HK-2 (cell line): ENCODE measurements at regions not wholly inside any gene's neighbourhood (a gene's known extent, or its start where the extent isn't known, plus 50 kb on each side); places are given as distances from the start of the nearest gene placed in this dataset.
"Not testable (repeated sequence)": the region's sequence is repeated elsewhere in the genome, so short reads cannot be mapped to it uniquely, and the experiment has no call there.

ENCODE experiments used
- DNase-seq: peaks from one replicate; pipeline ENCODE4 v3.0.0-alpha.2; 2018; ENCODE audit not compliant: unreplicated experiment

- not testable (repeated sequence) for DNase-seq
Measured at GRCh38 chr6:99141906-99142305, 194.2 kb upstream of the FBXL4 start.

- no peak for DNase-seq
Measured at GRCh38 chr6:99138445-99138844, 190.7 kb upstream of the FBXL4 start.

GRCh38 chr6:99137314-99137713, 189.6 kb upstream of the FBXL4 start:
- no peak for DNase-seq

GRCh38 chr6:99136488-99136887, 188.7 kb upstream of the FBXL4 start:
- no peak for DNase-seq

GRCh38 chr6:99132026-99132635, 184.4 kb upstream of the FBXL4 start:
- no peak for DNase-seq

- DNase-seq, result no peak
Measured at GRCh38 chr6:99130897-99131873, 183.4 kb upstream of the FBXL4 start.

- no peak for DNase-seq
Measured at GRCh38 chr6:99129835-99130234, 182.1 kb upstream of the FBXL4 start.

- DNase-seq, result no peak
Measured at GRCh38 chr6:99121748-99122147, 174.0 kb upstream of the FBXL4 start.

GRCh38 chr6:99120641-99121040, 172.9 kb upstream of the FBXL4 start:
- DNase-seq, result no peak

GRCh38 chr6:99119109-99120031, 171.6 kb upstream of the FBXL4 start:
- DNase-seq, result peak; percentile 18

GRCh38 chr6:99114769-99115406, 167.1 kb upstream of the FBXL4 start:
- no peak for DNase-seq

GRCh38 chr6:99111590-99111989, 163.8 kb upstream of the FBXL4 start:
- no peak for DNase-seq

GRCh38 chr6:99110029-99110428, 162.3 kb upstream of the FBXL4 start:
- no peak for DNase-seq

- no peak for DNase-seq
Measured at GRCh38 chr6:99104218-99104617, 156.5 kb upstream of the FBXL4 start.

- no peak for DNase-seq
Measured at GRCh38 chr6:99099243-99099642, 151.5 kb upstream of the FBXL4 start.

GRCh38 chr6:99096170-99096569, 148.4 kb upstream of the FBXL4 start:
- DNase-seq, result no peak

- no peak for DNase-seq
Measured at GRCh38 chr6:99093456-99094190, 145.9 kb upstream of the FBXL4 start.

- no peak for DNase-seq
Measured at GRCh38 chr6:99092461-99092860, 144.7 kb upstream of the FBXL4 start.

GRCh38 chr6:99091985-99092384, 144.2 kb upstream of the FBXL4 start:
- no peak for DNase-seq

GRCh38 chr6:99080191-99080590, 132.4 kb upstream of the FBXL4 start:
- DNase-seq, result no peak

- no peak for DNase-seq
Measured at GRCh38 chr6:99079058-99079457, 131.3 kb upstream of the FBXL4 start.
